ENCODE measurements at regions not wholly inside any gene's neighbourhood (a gene's known extent, or its start where the extent isn't known, plus 50 kb on each side); places are given as distances from the start of the nearest gene placed in this dataset.

- no peak for TF ChIP-seq CTCF (IDR thresholded peaks at IDR 0.05)
- no peak for TF ChIP-seq POLR2AphosphoS5 (IDR thresholded peaks at IDR 0.05; ENCODE audit: low read depth, low read length)
- no peak for TF ChIP-seq TCF7L2 (IDR thresholded peaks at IDR 0.05; ENCODE audit: low read depth, low read length)
Measured at GRCh38 chr9:80399606-80400005, 827.8 kb downstream of the TLE4 start.

Measured in Panc1 (cell line).